Right lobe of liver (tissue), 6 donors: ENCODE measurements at regions not wholly inside any gene's neighbourhood (a gene's known extent, or its start where the extent isn't known, plus 50 kb on each side); places are given as distances from the start of the nearest gene placed in this dataset.

Experiments used
- ATAC-seq, 4 donors: fragments of 200-7000 bp; cut with Tn5 transposase; one replicate each; pipeline ENCODE4 v1.9.1; 2020; ENCODE audit warnings: mild to moderate bottlenecking in 4 of 4, moderate library complexity in 4 of 4
- DNase-seq, 3 donors: peaks; one replicate each; pipeline ENCODE4 v3.0.0-alpha.2; 2020
- H3K27ac ChIP-seq, 3 donors: fragments of 200-600 bp; one replicate each; pipeline ENCODE4 v1.8.0; 2022
- H3K27me3 ChIP-seq, 2 donors: fragments of 200-600 bp; one replicate each; pipeline ENCODE4 v1.8.0; 2022
- H3K36me3 ChIP-seq, 4 donors: fragments of 200-600 bp; sonication (generic) in 1 of 4; one replicate each; pipeline versions ENCODE4 v1.5.1 to v1.8.0; 2017 to 2022; ENCODE audit warnings: control low read depth in 1 of 4
- H3K4me1 ChIP-seq, 4 donors: fragments of 200-600 bp; sonication (generic) in 1 of 4; one replicate each; pipeline versions ENCODE4 v1.5.1 to v1.8.0; 2017 to 2022; ENCODE audit warnings: control low read depth in 1 of 4
- H3K4me3 ChIP-seq, 3 donors: fragments of 200-600 bp; one replicate each; pipeline ENCODE4 v1.8.0; 2022
- H3K9me3 ChIP-seq, 4 donors: fragments of 200-600 bp; sonication (generic) in 1 of 4; one replicate each; pipeline versions ENCODE4 v1.5.1 to v1.8.0; 2017 to 2022; ENCODE audit warnings: control low read depth in 1 of 4
- CTCF ChIP-seq, 4 donors: fragments of 200-600 bp in 3 of 4; fragments of 450-650 bp in 1 of 4; IDR thresholded peaks; one replicate each; pipeline versions ENCODE4 v1.5.1 to v1.8.0; 2016 to 2022; ENCODE audit warnings: antibody characterized with exemption in 4 of 4, mild to moderate bottlenecking in 2 of 4
- POLR2A ChIP-seq: fragments of 450-650 bp; IDR thresholded peaks from one replicate; pipeline ENCODE4 v1.6.1; 2017; ENCODE audit warnings: antibody characterized with exemption, mild to moderate bottlenecking
- WGBS: methylation state at CpG from one replicate; pipeline ENCODE4 v1.1.6; 2018; ENCODE audit warnings: low coverage, low lambda C conversion rate; ENCODE audit not compliant: insufficient coverage; ENCODE audit errors: missing lambda C conversion rate; 5-methylcytosine and 5-hydroxymethylcytosine counted together
- intact Hi-C, 2 donors: fragments of 100-400 bp; cut with DNase I; formaldehyde crosslinking; loops; one replicate each; pipeline versions ENCODE4 v1.11.2 to v1.14.1; 2022
- donor health status: DM: no; HTN: yes; CAD: no.
- donor health status: DM: no; HTN: no; CAD: no.
- donor health status: DM: no; HTN: no; CAD: no.
- donor health status: DM: no; HTN: yes; CAD: no.
- donor health status: DM: no; HTN: yes; CAD: no.

- intact Hi-C loops, result no loop called here
- Histone ChIP-seq H3K27ac (no peak overlapping the region), H3K4me3 (no peak overlapping the region), H3K4me1 (peaks cover 0 to 9% (median 0%) of the 10 kb centered on the region in 4 donors), H3K36me3 (no peaks in the 10 kb centered on the region), H3K9me3 (no peaks in the 10 kb centered on the region), H3K27me3 (no peaks in the 10 kb centered on the region)
- WGBS, result 87% methylated on average over 1 of the region's 2 CpGs
- DNase-seq, result no peak
- TF ChIP-seq POLR2A (no peak), CTCF (IDR thresholded peaks at IDR 0.05) (no peak)
- no peak for ATAC-seq
Measured at GRCh38 chr5:29796013-29796412, 1397.5 kb upstream of the CDH6 start.

GRCh38 chr5:29795096-29795652 lies 1398.3 kb upstream of the CDH6 start:
- no peak overlapping the region for H3K4me3 ChIP-seq
- 46% methylated on average over 2 of the region's 2 CpGs for WGBS
- H3K27ac ChIP-seq, result no peak overlapping the region
- intact Hi-C loops, result no loop called here
- no peaks in the 10 kb centered on the region for H3K9me3 ChIP-seq
- no peak for TF ChIP-seq POLR2A
- TF ChIP-seq CTCF (IDR thresholded peaks at IDR 0.05), result no peak
- DNase-seq (no peak), ATAC-seq (no peak)
- H3K4me1 ChIP-seq, result peaks cover 0 to 1% (median 0%) of the 10 kb centered on the region in 4 donors
- no peaks in the 10 kb centered on the region for H3K36me3 ChIP-seq
- no peaks in the 10 kb centered on the region for H3K27me3 ChIP-seq

DNA sequence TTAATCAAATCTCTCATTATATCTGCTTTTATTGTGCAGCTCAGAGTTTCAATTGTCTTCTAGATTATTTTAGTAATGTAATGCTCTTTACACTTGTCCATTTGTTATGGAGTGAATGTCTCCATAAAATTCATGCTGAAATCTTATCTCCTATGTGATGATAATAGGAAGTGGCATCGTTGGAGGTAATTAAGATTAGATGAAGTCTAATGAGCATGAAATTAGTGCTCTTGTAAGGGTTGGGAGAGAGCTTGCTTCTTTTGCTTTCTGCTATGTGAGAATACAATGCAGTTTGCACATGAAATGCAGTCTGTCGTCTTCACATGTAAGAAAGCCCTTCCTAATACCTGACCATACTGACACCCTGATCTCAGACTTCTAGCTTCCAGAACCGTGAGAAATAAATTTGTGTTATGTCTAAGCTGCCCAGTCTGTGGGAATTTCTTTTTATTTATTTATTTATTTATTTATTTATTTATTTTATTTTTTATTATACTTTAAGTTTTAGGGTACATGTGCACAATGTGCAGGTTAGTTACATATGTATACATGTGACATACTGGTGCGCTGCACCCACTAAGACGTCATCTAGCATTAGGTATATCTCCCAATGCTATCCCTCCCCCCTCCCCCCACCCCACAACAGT lies 1399.2 kb upstream of the CDH6 start:
- 43% methylated on average over 5 of the region's 5 CpGs for WGBS
- TF ChIP-seq CTCF (IDR thresholded peaks at IDR 0.05), result no peak
- TF ChIP-seq POLR2A, result no peak
- no peaks in the 10 kb centered on the region for H3K36me3 ChIP-seq
- H3K27ac ChIP-seq, result no peak overlapping the region
- H3K9me3 ChIP-seq, result no peaks in the 10 kb centered on the region
- H3K27me3 ChIP-seq, result no peaks in the 10 kb centered on the region
- intact Hi-C loops, result no loop called here
- DNase-seq (no peak), ATAC-seq (no peak)
- no peak overlapping the region for H3K4me3 ChIP-seq
- no peaks in the 10 kb centered on the region for H3K4me1 ChIP-seq

GRCh38 chr5:29790281-29790680 lies 1403.2 kb upstream of the CDH6 start:
- Histone ChIP-seq H3K27me3 (no peaks in the 10 kb centered on the region), H3K9me3 (no peaks in the 10 kb centered on the region), H3K4me1 (no peaks in the 10 kb centered on the region), H3K36me3 (no peaks in the 10 kb centered on the region), H3K4me3 (no peak overlapping the region), H3K27ac (no peak overlapping the region)
- TF ChIP-seq POLR2A, result no peak
- no peak for TF ChIP-seq CTCF (IDR thresholded peaks at IDR 0.05)
- ATAC-seq (no peak), DNase-seq (no peak)
- intact Hi-C loops, result no loop called here
